GM18511 (cell line): ENCODE measurements at regions not wholly inside any gene's neighbourhood (a gene's known extent, or its start where the extent isn't known, plus 50 kb on each side); places are given as distances from the start of the nearest gene placed in this dataset.
"Not testable (repeated sequence)": the region's sequence is repeated elsewhere in the genome, so short reads cannot be mapped to it uniquely, and the experiment has no call there.

Experiments used
- ATAC-seq: cut with Tn5 transposase; IDR thresholded peaks from one replicate; pipeline ENCODE4 v1.9.1; 2021; ENCODE audit warnings: mild to moderate bottlenecking, moderate library complexity; ENCODE audit not compliant: unreplicated experiment

GRCh38 chr1:81547261-81547911 lies 253.3 kb upstream of the ADGRL2 start:
- ATAC-seq, result peak; percentile 0

GRCh38 chr1:81545734-81546133 lies 255.0 kb upstream of the ADGRL2 start:
- ATAC-seq, result no peak

- no peak for ATAC-seq
These were observed 257.0 kb upstream of the ADGRL2 start for GRCh38 chr1:81543764-81544163.

- ATAC-seq, result no peak
These were observed 258.5 kb upstream of the ADGRL2 start for GRCh38 chr1:81542196-81542595.

- no peak for ATAC-seq
These were observed 260.5 kb upstream of the ADGRL2 start for GRCh38 chr1:81540216-81540615.

- no peak for ATAC-seq
These were observed 271.7 kb upstream of the ADGRL2 start for GRCh38 chr1:81529014-81529413.

- ATAC-seq, result no peak
These were observed 275.6 kb upstream of the ADGRL2 start for GRCh38 chr1:81525085-81525484.

- no peak for ATAC-seq
These were observed 280.7 kb upstream of the ADGRL2 start for GRCh38 chr1:81519987-81520386.

GRCh38 chr1:81517987-81518386 lies 282.7 kb upstream of the ADGRL2 start:
- ATAC-seq, result no peak

GRCh38 chr1:81513796-81514354 lies 286.9 kb upstream of the ADGRL2 start:
- ATAC-seq, result no peak

GRCh38 chr1:81512252-81513003 lies 288.3 kb upstream of the ADGRL2 start:
- ATAC-seq, result no peak

GRCh38 chr1:81511281-81511680 lies 289.5 kb upstream of the ADGRL2 start:
- no peak for ATAC-seq

GRCh38 chr1:81510701-81511100 lies 290.0 kb upstream of the ADGRL2 start:
- no peak for ATAC-seq

- ATAC-seq, result no peak
These were observed 291.1 kb upstream of the ADGRL2 start for GRCh38 chr1:81509594-81509993.

- no peak for ATAC-seq
These were observed 294.0 kb upstream of the ADGRL2 start for GRCh38 chr1:81506699-81507098.

- ATAC-seq, result peak; percentile 94
These were observed 294.9 kb upstream of the ADGRL2 start for GRCh38 chr1:81505831-81506230.

- not testable (repeated sequence) for ATAC-seq
These were observed 295.9 kb upstream of the ADGRL2 start for GRCh38 chr1:81504820-81505219.

- ATAC-seq, result not testable (repeated sequence)
These were observed 298.0 kb upstream of the ADGRL2 start for GRCh38 chr1:81502705-81503104.

- ATAC-seq, result not testable (repeated sequence)
These were observed 299.2 kb upstream of the ADGRL2 start for GRCh38 chr1:81501485-81501884.

- ATAC-seq, result no peak
These were observed 301.2 kb upstream of the ADGRL2 start for GRCh38 chr1:81499487-81499886.

- ATAC-seq, result no peak
These were observed 302.0 kb upstream of the ADGRL2 start for GRCh38 chr1:81498471-81499462.
